Lower leg skin (tissue), 3 donors: ENCODE measurements at regions not wholly inside any gene's neighbourhood (a gene's known extent, or its start where the extent isn't known, plus 50 kb on each side); places are given as distances from the start of the nearest gene placed in this dataset.

Experiments used
- POLR2A ChIP-seq, 2 donors: fragments of 450-650 bp; IDR thresholded peaks; one replicate each; pipeline ENCODE4 v1.6.1; 2016 to 2017; ENCODE audit warnings: antibody characterized with exemption in 2 of 2, mild to moderate bottlenecking in 1 of 2, moderate library complexity in 1 of 2
- TF ChIP-seq, protein P1 (sequence below), 3 donors: fragments of 450-650 bp; IDR thresholded peaks; one replicate each; pipeline ENCODE4 v1.5.1; 2016; ENCODE audit warnings: antibody characterized with exemption in 3 of 3, mild to moderate bottlenecking in 3 of 3, moderate library complexity in 2 of 3

DNA sequence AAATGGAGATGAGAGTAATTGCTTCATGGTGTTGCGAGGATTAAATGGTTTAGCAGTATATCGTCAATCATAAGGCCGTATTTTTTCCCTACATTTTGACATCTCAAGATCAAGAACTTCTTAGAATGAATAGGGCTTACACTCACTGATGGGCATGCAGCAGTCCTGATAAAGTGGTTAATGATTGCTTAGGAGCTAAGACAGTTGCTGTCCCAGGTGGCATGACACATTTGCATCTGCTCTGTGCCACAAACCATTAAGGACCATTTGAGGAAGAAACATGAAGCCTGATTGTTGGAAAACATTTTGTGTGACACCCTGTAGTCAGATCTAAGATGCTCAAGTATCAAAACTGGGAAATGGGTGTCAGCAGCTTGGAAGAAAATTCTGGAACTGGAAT, 81.0 kb upstream of the SGIP1 start:
- TF ChIP-seq, protein P1, sequence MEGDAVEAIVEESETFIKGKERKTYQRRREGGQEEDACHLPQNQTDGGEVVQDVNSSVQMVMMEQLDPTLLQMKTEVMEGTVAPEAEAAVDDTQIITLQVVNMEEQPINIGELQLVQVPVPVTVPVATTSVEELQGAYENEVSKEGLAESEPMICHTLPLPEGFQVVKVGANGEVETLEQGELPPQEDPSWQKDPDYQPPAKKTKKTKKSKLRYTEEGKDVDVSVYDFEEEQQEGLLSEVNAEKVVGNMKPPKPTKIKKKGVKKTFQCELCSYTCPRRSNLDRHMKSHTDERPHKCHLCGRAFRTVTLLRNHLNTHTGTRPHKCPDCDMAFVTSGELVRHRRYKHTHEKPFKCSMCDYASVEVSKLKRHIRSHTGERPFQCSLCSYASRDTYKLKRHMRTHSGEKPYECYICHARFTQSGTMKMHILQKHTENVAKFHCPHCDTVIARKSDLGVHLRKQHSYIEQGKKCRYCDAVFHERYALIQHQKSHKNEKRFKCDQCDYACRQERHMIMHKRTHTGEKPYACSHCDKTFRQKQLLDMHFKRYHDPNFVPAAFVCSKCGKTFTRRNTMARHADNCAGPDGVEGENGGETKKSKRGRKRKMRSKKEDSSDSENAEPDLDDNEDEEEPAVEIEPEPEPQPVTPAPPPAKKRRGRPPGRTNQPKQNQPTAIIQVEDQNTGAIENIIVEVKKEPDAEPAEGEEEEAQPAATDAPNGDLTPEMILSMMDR (IDR thresholded peaks at IDR 0.05), result no peak
- TF ChIP-seq POLR2A (IDR thresholded peaks at IDR 0.05), result no peak
